Erythroblast (primary cell): ENCODE measurements at regions not wholly inside any gene's neighbourhood (a gene's known extent, or its start where the extent isn't known, plus 50 kb on each side); places are given as distances from the start of the nearest gene placed in this dataset.

Experiments used
- GATA1 ChIP-seq: IDR thresholded peaks from 2 replicates; pipeline ENCODE4 v1.6.1; 2011; ENCODE audit warnings: low read depth, mild to moderate bottlenecking, control low read depth, low read length, moderate library complexity
- POLR2A ChIP-seq: IDR thresholded peaks from 2 replicates; pipeline ENCODE4 v1.6.1; 2011; ENCODE audit warnings: mild to moderate bottlenecking, low read length

GRCh38 chr1:83077411-83077810 lies 921.5 kb downstream of the TTLL7 start:
- TF ChIP-seq POLR2A (no peak), GATA1 (no peak)
